ENCODE measurements at regions not wholly inside any gene's neighbourhood (a gene's known extent, or its start where the extent isn't known, plus 50 kb on each side); places are given as distances from the start of the nearest gene placed in this dataset.

DNA sequence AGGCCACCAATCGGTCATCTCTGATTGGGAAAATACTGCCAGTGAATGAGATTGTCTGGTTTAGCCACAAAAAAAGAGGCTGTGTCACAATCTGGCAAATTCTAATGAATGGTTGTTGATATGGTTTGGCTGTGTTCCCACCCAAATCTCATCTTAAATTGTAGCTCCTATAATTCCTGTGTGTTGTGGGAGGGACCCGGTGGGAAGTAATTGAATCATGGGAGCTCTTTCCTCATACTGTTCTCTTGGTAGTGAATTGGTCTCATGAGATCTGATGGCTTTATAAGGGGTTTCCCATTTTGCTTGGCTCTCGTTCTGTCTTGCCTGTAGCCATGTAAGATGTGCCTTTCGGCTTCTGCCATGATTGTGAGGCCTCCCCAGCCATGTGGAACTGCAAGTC is 838.3 kb downstream of the SLC4A3 start:
- no peak for DNase-seq

DNA sequence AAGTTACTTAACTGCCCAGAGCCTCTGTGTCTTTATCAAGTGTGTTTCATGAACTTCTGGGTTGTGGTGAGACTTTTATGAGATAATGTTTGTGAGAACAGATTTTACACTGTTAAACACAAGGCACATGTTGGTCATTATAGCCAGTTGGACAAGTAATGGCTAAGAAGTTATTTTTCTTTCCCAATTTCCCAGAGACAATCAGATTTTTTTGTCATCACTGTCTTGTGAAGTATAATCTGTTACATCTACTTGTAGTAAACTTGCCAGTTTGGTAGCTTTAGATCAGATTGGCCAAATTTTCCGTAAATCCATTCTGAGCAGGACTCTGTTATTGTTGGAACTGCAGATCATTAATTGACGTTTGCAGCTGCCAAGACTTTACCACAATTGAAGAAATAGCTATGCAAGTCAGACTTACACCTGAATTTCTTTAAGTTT is 838.8 kb downstream of the SLC4A3 start:
- DNase-seq: no peak

DNA sequence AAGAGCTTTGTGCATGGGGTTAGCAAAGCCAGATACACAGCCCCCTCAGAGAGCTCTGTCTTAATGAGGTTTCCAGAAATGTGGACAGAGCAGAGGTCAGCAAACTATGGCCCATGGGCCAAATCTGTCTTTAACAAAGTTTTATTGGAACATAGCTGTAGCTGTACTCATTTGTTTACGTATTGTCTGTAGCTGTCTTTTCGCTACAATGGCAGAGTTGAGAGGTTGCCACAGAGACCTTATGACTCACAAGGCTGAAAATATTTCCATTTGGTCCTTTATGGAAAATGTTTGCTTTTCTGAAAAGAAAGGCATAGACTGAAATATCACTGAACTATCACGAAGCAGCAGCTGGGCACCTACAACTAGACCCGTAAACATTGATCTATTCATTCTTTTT is 841.8 kb downstream of the SLC4A3 start:
- no peak for DNase-seq

DNA sequence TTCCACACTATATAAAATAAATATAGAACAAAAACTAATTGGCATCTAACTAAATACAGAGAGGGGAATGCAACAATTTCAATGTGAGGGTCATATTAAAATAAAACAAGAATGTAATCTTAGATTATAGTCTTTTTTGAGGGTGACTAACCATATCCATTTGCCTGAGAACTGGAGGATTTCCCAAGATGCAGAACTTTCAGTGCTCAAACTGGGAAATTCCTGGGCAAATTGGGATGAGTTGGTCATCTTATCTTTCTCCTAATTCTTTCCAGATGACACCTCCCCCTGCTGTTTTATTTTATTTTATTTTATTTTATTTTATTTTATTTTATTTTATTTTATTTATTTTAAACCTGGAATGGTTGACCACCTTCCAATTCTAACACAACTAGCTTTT is 846.2 kb downstream of the SLC4A3 start:
- DNase-seq: no peak

DNA sequence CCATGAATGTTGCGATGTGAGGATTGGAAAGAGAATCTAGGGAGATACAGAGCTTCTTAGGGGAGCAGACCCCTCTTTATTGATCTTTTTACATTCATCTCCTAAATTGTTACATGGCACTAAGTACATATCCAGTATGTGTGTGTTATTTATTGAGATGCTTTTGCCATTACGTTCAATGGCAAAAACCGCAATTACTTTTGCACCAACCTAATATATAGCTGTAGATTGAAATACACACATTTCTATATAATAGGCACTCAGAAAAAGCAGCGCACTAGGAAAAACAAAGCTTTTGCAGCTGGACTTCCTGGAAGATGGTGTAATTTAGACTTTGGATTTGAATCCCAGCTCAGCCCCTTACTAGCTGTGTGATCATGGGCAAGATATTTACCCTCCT is 849.4 kb downstream of the SLC4A3 start:
- DNase-seq: no peak

DNA sequence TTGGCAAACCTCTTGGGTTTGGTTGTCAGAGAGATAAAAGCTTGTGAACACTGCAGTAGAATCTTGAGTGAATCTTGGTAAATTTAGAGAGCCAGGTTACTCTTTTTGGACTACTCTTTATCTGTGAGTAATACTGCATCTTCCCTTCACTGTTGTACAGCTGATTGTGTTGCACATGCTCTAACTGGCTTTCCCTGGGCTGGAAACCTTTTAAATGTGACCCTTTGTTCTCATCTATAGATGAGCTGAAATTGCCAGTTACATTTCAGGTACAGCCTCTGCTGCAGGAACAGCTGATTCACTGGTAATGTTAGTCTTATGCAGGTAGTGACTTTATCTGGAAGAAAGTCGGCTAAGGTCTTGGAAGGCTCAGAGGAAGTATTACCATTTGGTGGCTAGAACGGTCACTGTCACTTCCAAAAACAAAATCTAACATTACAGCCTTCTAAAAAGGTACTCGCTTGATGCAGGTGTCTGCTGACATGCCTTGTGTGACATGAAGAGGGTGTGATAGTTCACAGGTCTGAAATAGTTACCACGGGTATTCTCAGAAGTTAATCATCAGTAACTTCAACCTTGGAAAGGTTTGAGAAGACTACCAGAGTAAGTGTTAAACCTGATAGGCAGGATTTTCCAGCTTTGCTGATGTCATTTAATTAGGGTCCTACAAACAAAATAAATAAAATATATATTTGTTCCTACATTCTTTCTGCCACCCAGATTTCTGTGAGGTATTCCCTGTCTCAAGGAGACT is 851.1 kb downstream of the SLC4A3 start:
- DNase-seq: no peak

DNA sequence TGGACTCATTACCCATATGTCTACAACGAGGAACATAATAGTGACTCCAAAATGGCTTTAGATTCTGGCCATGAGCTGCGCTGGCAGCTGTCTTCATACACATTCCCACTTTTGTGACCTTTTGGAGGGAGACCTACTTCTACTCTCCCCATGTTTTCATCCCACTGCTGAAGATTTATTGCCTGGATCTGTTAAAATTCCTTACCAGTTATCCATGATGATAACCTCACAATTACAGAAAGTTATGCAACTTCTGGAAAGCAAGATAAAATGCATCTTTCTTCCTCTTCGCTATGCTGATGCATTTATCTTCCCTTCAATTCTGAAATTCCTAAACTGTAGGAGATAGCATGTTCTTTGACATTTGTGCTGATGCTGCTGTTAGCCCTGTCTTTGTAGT is 855.3 kb downstream of the SLC4A3 start:
- DNase-seq: no peak

DNA sequence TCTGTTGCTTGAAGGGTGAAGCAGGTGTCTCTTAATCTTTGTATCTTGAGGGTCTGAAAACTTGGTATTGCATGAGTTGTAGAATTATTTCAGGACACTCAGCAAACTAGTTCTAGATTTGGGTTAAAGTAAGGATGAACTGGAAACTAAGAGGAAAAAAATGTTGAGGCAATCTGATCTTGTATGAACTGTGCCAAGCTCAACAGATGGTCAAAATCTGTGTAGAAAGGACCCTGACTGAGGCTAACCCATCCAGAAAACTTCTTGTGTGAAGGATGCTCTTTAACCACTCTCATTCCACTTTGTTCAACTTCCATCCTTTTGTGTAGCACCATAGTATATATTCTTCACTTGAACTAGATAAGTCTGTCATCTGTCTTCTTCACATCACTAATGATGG is 861.7 kb downstream of the SLC4A3 start:
- DNase-seq: no peak

DNA sequence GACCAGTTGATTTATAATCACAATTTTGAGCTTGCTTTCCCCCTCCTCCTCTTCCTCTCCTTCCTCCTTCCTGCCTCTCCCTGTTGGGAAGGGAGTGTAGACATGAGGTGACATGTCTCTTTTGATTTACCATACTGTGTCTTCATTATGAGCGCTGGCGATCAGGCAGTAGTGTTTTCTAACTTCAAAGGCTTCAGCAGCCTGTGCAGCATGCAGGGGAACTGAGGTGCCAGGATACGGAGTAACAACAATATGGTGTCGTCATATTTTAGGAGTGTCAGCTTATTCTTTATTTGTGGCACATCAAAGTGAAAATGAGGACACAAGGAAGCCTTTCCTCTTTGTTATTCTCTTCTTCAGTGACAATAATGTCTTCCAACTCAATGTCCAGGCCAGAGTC is 864.2 kb downstream of the SLC4A3 start:
- no peak for DNase-seq

DNA sequence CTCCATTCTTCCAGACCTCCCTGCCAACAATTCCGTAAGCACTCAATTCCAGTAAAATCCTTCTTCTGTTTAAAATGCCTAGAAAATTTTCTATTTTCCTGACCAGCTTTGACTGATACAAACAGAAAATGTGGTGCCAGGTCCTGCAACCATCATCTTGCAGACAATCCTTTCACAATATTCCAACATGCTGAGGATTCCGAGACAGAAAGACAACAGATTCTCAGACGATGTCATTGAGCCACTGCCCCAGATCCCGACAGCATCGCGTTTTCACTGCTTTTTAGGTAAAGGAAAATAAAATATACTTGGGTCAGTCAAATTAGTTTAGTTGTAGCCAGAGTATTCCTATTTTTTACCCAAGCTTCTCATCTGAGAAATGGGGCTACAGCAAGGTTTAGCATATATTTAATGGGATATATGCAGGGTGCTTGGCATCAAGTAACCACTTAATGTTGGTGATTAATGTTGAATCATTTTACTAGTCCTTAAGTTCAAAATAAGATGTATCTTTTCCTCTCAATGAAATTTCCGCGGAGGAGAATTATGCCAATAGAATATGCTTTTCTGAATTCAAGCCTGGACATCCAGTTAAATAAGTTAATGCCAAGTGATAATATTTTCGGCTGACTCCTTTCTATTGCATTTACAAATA is 866.6 kb downstream of the SLC4A3 start:
- DNase-seq: no peak

DNA sequence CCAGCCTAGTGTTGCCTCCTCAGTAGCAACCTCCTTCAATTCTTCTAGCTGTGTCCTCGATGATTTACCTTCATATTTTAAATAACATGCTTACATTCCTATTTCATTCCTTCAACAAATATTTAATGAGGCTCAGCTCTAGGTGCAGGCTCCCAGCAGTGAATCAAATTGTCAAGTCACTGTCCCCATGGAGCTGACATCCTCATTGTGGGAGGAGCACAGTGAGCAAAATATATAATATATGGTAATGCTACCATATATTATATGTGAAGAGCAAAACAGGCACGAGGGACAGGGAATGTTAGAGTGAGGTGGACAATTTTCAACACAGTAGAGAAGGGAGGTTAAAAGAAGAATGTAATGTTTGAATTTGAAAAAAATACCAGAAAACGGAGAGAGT is 869.1 kb downstream of the SLC4A3 start:
- no peak for DNase-seq

DNA sequence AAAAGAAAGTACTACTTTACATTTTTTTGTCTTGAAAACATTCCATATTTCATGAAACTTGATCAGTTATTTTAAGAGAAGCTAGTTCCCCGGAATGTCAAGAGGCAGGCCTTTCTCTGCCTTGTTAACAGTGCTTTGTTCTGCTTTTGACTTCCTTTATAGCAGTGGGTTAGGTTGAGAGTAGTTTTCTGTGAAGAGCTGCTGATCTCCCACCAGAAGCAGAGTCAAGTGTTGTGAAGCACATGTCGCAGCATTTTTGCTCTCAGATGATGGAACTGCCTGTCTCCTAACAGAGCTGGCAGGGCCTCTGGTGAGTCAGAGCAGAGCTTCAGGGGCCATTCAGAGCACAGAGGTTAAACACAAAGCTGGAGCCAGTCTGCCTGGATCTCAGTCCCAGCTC is 871.8 kb downstream of the SLC4A3 start:
- peak in 3 of 56 donors; percentile 1 to 8 (median 3) for DNase-seq

DNA sequence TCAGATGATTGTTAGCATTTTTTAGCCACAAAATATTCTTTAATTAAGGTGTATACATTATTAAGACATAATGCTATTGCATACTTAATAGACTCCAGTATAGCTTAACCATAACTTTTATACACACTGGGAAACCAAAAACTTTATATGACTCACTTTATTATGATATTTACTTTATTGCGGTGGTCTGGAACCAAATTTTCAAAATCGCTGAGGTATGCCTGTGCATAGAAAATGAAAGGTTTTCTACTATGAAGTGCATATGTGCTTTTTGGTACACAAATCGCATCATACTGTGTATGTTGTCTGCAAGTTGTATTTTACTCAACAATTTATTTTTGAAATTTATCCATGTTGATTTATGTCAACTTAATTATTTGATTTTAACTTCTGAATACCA is 875.1 kb downstream of the SLC4A3 start:
- DNase-seq: no peak

DNA sequence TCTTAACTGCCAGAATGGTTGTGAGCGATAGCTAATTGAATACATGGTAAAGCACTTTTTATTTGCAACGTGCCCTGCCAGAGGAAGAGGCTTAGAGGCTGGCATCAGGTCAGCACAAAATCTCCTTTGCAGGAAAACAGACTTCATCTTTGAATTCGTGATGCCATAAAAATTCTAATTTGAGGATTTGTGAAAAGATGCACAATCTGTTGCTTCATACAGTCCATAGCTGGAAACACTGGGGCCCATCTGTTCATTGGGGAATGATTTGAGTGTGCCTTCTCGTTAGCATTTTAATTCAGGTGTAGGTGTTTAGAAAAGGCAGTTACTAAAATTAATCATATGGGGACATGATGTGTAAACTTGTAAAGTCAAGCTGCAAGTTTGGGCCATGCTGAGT is 876.0 kb downstream of the SLC4A3 start:
- DNase-seq: no peak

DNA sequence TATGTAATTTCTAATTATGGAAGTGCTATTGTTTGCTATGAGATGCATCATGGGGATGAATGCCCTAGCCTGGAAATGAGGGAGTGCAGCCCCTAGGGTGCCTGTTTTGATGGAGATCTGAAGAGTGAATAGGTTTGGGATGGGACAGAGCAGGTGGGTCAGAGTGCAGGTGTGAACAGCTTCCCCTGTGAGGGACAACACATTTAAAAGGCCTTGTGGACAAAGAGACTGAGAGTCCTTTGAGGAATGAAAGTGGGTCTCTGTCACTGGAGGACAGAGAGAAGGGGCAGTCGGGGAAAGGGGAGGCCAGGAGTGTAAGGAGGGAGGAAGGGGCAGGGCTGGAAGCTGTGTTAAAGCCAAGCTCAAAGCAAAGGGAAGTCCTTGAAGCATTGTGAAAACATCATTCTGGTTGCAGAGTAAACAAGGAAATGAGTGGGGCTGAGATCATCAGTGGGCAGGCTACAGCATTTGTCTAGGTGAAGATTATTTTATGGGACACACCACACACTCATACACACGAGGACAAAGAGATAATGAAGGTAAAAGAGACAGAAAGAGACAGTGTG is 877.6 kb downstream of the SLC4A3 start:
- no peak for DNase-seq

DNA sequence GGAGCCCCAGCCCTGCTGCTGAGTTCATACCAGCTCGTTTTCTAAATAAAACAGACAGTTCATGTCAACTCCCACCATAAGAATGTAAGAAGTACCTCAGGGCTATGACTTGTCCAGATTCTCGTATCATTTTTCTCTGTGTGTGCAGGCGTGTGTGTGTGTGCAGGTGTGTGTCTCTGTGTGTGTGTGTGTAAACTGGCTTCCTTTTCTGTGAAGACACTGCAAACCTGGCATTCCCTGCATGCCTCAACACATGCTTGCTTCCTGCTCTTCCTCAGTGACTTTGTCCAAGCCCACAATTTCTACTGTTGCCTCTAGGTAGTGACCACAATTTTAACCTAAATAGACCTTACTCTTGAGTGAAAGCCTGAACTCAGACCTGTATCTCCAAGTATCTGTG is 879.0 kb downstream of the SLC4A3 start:
- no peak for DNase-seq

DNA sequence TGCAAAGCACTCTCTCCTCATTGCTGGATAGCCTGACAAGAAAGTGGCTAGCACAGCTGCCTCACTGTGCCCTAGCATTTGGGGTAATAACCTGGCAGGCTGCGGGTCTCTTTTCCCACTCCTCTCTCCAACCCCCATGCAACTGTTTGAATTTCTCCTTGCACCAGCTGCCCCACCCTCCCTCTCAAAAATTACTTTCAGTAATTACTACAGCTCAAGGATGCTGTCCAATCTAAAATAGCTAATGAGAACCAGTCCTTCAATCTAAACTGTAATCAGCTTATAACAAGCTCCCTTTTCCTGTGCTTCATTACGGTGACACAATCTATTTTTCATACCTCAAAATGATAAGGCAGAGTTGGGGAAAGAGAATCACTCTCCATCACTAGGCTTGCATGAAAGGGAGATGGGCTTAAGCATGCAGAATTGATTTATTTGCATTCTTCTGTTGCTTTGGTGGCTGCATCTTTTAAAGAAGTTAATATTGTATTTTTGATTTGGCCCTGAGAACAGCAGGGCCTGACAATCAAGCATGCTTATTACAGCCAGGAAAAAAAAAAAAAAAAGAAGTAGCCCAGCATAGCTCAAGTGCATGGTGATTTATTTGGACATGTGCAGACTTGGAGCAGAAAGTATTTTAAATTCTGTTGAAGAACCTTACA is 881.8 kb downstream of the SLC4A3 start:
- DNase-seq: no peak

DNA sequence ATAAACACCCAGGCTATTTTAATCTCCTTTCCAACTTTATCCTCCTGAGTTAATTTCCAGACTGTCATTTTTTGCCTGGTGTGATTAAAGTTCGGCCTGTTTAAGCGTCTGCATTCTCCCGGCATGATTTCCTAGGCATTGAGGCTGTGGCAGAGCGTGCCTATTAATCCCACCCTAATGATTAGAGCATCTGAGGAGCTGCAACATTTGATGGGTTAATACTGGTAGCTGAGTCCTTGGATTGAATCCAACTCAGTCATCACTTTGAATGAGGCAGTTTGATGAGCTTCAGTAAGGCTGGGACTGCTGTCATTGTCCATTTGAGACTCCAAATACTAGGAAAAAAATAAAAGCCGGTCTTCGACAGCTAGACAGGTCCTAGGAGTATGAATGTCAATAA is 882.5 kb downstream of the SLC4A3 start:
- DNase-seq: no peak

DNA sequence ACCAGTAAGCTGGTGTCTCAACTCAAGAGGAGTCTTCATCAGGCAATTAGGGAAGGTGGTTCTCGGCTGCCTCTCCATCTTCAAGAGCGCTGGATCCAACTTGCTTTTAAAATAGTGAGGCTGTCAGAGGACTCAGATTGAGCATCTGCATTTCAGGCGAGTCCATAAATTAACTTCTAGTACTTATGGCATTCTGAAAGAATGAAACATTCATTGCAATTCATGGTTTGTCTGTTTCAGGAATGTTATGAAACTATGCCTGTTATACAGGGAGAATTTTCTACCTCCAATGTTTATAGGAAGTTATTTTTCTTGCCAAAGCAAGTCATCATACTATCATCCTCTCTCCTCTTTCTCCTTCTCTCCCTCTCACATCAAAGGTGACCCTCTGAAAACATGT is 883.2 kb downstream of the SLC4A3 start:
- DNase-seq: no peak

DNA sequence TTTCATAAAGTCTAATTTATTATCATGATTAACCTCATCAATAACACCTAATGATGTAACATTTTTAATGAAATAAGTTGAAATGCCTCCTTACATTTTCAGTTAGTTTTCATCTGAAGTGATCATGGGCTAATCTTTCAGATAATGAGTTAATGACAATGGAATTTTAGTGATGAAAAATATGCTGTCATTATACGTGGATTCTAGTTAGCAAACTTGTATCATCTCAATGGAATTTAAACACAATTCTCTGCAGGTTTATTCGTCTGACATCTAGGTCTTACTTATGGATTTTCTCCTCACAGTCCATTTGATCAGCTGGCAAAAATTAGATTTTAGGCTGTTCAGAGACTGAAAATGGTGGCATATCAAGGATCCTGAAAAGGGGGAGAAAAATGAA is 885.0 kb downstream of the SLC4A3 start:
- no peak for DNase-seq

DNA sequence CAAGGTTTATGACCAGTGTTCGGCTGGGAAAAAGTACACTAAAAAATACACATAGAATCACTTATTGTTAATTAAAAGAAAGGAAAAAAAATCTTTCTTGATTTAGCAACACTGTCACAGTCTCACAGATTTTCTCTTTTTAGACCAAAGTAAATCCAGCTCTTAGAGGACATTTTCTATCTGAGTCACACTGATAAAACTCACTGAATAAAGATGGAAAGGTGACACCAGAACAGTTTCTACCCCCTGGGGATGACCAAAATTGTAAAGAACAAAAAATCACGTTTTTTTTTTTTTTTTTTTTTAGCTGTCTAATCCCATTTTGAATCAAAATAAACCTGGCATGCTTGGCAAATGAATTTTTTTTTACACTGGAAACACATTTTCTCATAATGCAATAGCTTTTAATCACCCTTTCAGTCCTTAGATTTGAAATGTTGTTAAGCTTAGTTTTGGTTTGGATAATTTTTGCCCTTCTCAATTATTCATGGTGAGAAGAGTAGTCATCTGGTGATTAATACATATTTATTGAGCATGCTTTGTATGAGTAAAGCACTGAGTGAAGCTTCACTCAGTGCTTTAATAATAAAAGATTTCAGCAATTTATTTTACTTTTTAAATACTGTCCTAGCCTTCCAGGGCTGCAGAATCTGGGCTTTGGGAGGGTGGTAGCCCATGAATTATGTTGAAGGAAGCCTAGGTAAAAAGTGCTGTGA is 886.3 kb downstream of the SLC4A3 start:
- DNase-seq: no peak

DNA sequence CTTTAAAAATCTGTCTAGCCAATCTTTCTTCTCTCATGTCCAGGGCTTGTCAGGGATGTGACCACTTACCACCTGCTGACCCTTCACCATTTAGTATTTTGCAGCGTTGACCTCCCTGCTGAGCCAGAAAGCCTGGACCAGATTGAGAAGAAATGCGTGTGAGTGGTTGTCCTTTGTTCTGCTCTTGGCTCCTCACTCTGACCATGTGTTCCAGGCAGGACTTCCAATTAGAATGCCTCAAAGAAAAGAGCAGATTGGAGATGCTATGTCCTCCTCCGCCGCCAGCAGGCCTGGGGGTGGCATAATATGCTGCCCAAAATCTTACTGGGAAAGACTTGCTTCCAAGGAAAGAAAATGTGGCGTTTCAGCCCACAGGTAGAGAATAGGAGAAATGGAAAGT is 894.1 kb downstream of the SLC4A3 start:
- DNase-seq: peak in 9 of 56 donors; percentile 0 to 9 (median 2)
